ENCODE measurements at regions not wholly inside any gene's neighbourhood (a gene's known extent, or its start where the extent isn't known, plus 50 kb on each side); places are given as distances from the start of the nearest gene placed in this dataset.

DNA sequence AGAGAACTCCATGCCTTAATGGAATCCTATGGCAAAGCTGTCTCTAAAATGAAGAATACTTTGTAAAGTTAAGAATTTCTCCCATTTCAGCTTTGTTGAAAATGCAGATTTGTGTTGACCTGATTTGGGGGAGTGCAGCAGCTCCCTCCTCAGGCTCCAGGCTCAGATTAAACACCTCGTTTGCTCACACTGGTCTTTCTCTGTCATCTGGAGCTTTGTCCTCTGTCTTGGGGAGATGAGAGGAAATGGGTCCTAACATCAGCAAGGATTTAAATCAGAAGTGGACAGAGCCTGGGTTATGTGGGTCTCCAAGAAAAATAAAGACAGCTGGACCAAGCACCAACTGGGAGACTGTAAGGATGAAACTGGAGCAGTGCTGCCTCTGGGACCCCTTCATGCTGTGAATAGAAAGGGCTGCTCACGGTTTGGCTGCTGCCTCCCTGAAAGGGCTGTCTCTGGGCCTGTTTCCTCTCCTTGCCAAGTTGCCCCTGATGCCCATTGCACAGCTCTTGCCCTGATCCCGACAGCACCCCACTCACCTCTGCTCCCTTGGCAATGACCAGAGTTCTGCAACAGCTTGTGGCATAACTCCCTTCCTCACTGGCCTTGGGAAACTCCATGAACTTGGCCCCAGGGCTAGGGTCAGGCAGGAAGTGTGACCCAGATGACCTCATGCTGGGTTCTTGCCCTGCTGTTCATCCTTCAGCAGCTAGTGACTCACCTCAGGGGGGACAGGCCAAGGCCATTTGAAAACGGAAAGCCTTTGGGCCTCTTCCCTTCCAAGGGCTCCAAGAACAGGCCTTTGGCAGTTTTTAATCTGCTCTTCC lies 197.2 kb downstream of the CYP26B1 start:
- H3K27ac ChIP-seq, result no peak overlapping the region
- no peak for TF ChIP-seq ZFX (IDR thresholded peaks at IDR 0.05; ENCODE audit: borderline replicate concordance)

DNA sequence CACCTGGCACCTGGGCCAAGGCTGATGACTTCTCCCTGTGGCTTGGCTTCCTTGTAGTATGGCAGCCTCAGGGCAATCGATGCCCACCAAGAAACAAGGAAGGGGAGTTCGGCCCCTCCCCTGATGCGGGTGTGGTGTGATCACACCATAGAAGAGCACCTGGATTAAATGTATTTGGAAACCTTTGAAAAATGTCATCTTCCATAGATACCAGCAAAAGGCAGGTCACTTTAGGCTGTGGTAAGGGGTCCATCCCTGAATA lies 198.2 kb downstream of the CYP26B1 start:
- no peak for TF ChIP-seq CTCF (IDR thresholded peaks at IDR 0.05)
- no peak for TF ChIP-seq ZFX (IDR thresholded peaks at IDR 0.05; ENCODE audit: borderline replicate concordance)
- no peak overlapping the region for H3K27ac ChIP-seq

DNA sequence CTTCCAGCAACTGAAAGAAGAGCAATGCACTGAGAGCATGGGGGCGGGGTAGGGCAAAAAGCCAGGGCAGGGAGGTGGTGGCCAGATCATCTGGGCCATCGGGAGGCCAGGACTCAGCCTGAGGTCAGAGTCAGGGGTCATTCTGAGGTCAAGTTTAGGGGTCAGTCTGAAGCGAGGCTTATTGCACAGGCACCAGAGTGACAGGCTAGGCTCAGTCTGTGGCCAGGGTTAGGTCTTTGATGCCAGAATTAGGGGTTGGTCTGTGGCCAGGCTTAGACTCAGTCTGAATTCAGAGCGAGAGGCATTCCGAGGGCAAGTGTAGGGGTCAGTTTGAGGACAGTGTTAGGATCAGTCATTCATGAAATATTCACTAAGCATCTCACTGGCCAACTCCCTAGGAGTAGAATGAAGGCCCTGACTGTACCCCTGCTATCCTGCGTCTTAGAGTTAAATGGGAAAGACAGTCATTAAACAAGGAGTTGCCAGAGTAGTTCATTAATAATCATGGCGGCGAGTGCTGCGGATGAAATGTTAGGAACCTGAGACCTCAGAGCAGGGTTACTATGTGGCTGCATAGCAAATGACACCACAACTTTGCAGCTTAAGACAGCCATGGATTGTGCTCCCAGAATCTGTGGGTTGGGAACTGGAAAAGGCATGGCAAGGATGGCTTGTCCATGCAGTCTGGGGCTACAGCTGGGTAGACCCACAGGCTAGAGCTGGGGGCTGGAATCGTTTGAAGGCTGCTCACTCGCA lies 198.7 kb downstream of the CYP26B1 start:
- TF ChIP-seq CTCF (IDR thresholded peaks at IDR 0.05), result no peak
- TF ChIP-seq ZFX (IDR thresholded peaks at IDR 0.05; ENCODE audit: borderline replicate concordance), result no peak

DNA sequence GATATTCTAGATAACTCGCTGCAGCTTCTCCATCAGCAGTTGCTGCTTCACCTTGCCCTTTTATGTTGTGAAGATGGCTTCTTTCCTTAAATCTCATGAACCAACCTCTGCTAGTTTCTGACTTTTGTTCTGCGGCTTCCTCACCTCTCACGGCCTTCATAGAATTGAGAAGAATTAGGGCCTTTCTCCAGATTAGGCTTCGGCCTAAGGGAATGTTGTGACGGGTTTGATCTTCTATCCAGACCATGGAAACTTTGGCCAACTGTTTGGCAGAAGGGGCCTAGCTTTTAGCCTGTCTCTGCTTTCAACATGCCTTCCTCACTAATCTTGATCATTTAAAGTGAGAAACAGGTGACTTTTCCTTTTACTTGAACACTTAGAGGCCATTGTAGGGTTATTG lies 199.9 kb downstream of the CYP26B1 start:
- H3K27ac ChIP-seq, result no peak overlapping the region
- TF ChIP-seq ZFX (IDR thresholded peaks at IDR 0.05; ENCODE audit: borderline replicate concordance) (no peak), CTCF (IDR thresholded peaks at IDR 0.05) (no peak)

More for the DNA sequence above, 198.7 kb downstream of the CYP26B1 start:
- H3K27ac ChIP-seq, result no peak overlapping the region

- no peak overlapping the region for H3K27ac ChIP-seq
- no peak for TF ChIP-seq CTCF (IDR thresholded peaks at IDR 0.05)
- TF ChIP-seq ZFX (IDR thresholded peaks at IDR 0.05; ENCODE audit: borderline replicate concordance), result no peak
Observed at GRCh38 chr2:71945603-71945959, 202.1 kb downstream of the CYP26B1 start.

GRCh38 chr2:71944806-71945602 lies 202.7 kb downstream of the CYP26B1 start:
- TF ChIP-seq CTCF (IDR thresholded peaks at IDR 0.05), result no peak
- no peak for TF ChIP-seq ZFX (IDR thresholded peaks at IDR 0.05; ENCODE audit: borderline replicate concordance)
- H3K27ac ChIP-seq, result no peak overlapping the region

- TF ChIP-seq ZFX (IDR thresholded peaks at IDR 0.05; ENCODE audit: borderline replicate concordance), result no peak
- no peak for TF ChIP-seq CTCF (IDR thresholded peaks at IDR 0.05)
- no peak overlapping the region for H3K27ac ChIP-seq
Observed at GRCh38 chr2:71944183-71944550, 203.5 kb downstream of the CYP26B1 start.
